Astrocyte (in vitro differentiated cells and primary cell): ENCODE measurements at regions not wholly inside any gene's neighbourhood (a gene's known extent, or its start where the extent isn't known, plus 50 kb on each side); places are given as distances from the start of the nearest gene placed in this dataset.

ENCODE experiments used
- CTCF ChIP-seq: IDR thresholded peaks from 2 replicates; pipeline ENCODE4 v1.5.1; 2011; ENCODE audit warnings: low read depth, mild to moderate bottlenecking, inconsistent platforms, low read length, moderate library complexity; ENCODE audit not compliant: insufficient read depth
- EZH2 ChIP-seq: IDR thresholded peaks from 2 replicates; pipeline ENCODE4 v1.6.1; 2012; ENCODE audit warnings: mild to moderate bottlenecking, low read length, inconsistent platforms; ENCODE audit not compliant: insufficient read depth

DNA sequence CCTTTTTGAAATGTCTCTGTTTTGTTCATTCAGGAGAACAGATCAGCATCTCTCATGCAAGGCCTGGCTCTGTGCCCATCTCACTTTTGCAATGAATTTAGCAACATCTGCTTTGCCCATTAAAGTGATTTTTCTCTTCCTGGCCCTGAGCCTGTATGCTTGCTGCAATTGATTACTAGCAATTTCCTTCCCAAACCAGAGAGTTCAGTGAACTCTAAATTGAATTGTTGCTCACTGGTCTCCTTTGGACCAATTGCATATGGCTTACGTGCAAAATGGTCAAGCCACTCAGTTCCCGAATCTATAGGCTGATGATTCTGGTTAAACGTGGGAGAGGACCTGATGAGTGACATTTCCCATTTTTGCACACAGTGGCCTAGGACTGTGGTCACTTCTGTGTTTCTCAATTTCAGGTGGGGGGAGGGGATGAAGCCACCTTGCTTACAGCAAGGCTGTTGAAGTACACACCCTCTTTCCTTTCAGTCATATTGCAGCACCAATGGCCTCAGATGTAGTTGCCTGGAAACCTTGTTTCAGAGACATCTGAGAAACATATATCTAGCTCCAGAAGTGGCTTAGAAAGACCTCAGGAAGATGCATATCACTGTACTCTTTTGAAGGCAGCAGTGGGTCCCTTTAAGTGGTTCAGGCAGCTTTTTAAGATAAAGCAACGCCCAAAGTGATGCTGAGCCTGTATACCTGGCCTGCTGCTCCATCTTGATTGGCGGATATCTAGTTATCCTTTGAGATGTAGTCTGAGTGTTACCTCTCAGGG lies 201.4 kb downstream of the PTEN start:
- no peak for TF ChIP-seq CTCF
- TF ChIP-seq EZH2: no peak
